ENCODE measurements at regions not wholly inside any gene's neighbourhood (a gene's known extent, or its start where the extent isn't known, plus 50 kb on each side); places are given as distances from the start of the nearest gene placed in this dataset.

- TF ChIP-seq CTCF (conservative IDR thresholded peaks at IDR 0.05; ENCODE audit: low read depth) = no peak
- DNase-seq (ENCODE audit: low spot score) = no peak
- no peak overlapping the region for H3K27ac ChIP-seq
- POLR2A ChIA-PET (ENCODE audit: low non-redundant PET) = no interaction called here
- CTCF ChIA-PET = interaction anchor here (0.6 kb wide), 1 partner anchor 204 kb away, joined by 3 read pairs; no protein-coding TSS in a partner anchor
Measured at GRCh38 chr12:78403681-78404080, 460.9 kb upstream of the SYT1 start.

GRCh38 chr12:78406213-78406612 lies 458.4 kb upstream of the SYT1 start:
- POLR2A ChIA-PET (ENCODE audit: low non-redundant PET) = no interaction called here
- TF ChIP-seq CTCF (conservative IDR thresholded peaks at IDR 0.05; ENCODE audit: low read depth) = no peak
- CTCF ChIA-PET = no interaction called here
- no peak for DNase-seq (ENCODE audit: low spot score)
- H3K27ac ChIP-seq = no peak overlapping the region

GRCh38 chr12:78406828-78407227 lies 457.7 kb upstream of the SYT1 start:
- POLR2A ChIA-PET (ENCODE audit: low non-redundant PET) = no interaction called here
- no peak for DNase-seq (ENCODE audit: low spot score)
- CTCF ChIA-PET = no interaction called here
- no peak overlapping the region for H3K27ac ChIP-seq
- no peak for TF ChIP-seq CTCF (conservative IDR thresholded peaks at IDR 0.05; ENCODE audit: low read depth)

- CTCF ChIA-PET = interaction anchor here (0.6 kb wide), 1 partner anchor 425 kb away, joined by 3 read pairs; no protein-coding TSS in a partner anchor
Measured at GRCh38 chr12:78407722-78408121, 456.9 kb upstream of the SYT1 start.

GRCh38 chr12:78414071-78414470 lies 450.5 kb upstream of the SYT1 start:
- DNase-seq (ENCODE audit: low spot score) = no peak
- CTCF ChIA-PET = no interaction called here
- TF ChIP-seq CTCF (conservative IDR thresholded peaks at IDR 0.05; ENCODE audit: low read depth) = no peak

More at GRCh38 chr12:78407722-78408121, 456.9 kb upstream of the SYT1 start:
- POLR2A ChIA-PET (ENCODE audit: low non-redundant PET) = interaction anchor here (0.6 kb wide), 1 partner anchor 22 kb away, joined by 3 read pairs; no protein-coding TSS in a partner anchor
- no peak overlapping the region for H3K27ac ChIP-seq
- DNase-seq (ENCODE audit: low spot score) = no peak
- no peak for TF ChIP-seq CTCF (conservative IDR thresholded peaks at IDR 0.05; ENCODE audit: low read depth)

GRCh38 chr12:78418919-78419318 lies 445.7 kb upstream of the SYT1 start:
- ChIA-PET POLR2A (ENCODE audit: low non-redundant PET) (no interaction called here), CTCF (no interaction called here)
- DNase-seq (ENCODE audit: low spot score) = no peak
- no peak overlapping the region for H3K27ac ChIP-seq
- TF ChIP-seq CTCF (conservative IDR thresholded peaks at IDR 0.05; ENCODE audit: low read depth) = no peak

More at GRCh38 chr12:78414071-78414470, 450.5 kb upstream of the SYT1 start:
- H3K27ac ChIP-seq = no peak overlapping the region
- POLR2A ChIA-PET (ENCODE audit: low non-redundant PET) = no interaction called here

- ChIA-PET POLR2A (ENCODE audit: low non-redundant PET) (no interaction called here), CTCF (no interaction called here)
- TF ChIP-seq CTCF (conservative IDR thresholded peaks at IDR 0.05; ENCODE audit: low read depth) = no peak
- H3K27ac ChIP-seq = no peak overlapping the region
- DNase-seq (ENCODE audit: low spot score) = no peak
Measured at GRCh38 chr12:78419513-78419912, 445.1 kb upstream of the SYT1 start.

Data from RWPE1 (cell line).